A172 (cell line): ENCODE measurements at regions not wholly inside any gene's neighbourhood (a gene's known extent, or its start where the extent isn't known, plus 50 kb on each side); places are given as distances from the start of the nearest gene placed in this dataset.
A peak's percentile ranks its signal among the peaks of the same experiment; 100 is the strongest.

Experiments used
- DNase-seq: peaks from one replicate; pipeline ENCODE4 v3.0.0-alpha.2; 2015; ENCODE audit warnings: low spot score

DNA sequence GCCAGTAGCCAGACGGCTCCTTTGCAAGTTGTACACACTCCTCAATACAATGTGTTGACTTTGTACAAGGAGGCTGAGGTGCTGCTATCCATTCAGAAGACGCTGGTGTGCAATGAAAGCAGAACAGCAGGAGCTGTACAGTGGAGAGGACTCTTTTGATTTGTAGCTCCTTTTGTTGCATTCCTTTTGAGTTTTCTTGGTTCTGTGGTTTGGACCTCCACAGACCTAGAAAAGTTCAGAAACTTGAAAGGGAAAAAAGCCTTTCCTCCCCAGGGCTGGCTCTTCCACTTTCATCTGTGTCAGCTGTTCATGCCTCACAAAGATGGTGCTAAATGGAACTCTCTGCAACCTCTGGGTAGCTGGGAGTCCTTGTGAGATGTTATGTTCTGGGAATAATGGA lies 117.4 kb downstream of the MAT2B start:
- DNase-seq, result no peak

- DNase-seq, result no peak
Observed at GRCh38 chr5:163623524-163623923, 118.1 kb downstream of the MAT2B start.

DNA sequence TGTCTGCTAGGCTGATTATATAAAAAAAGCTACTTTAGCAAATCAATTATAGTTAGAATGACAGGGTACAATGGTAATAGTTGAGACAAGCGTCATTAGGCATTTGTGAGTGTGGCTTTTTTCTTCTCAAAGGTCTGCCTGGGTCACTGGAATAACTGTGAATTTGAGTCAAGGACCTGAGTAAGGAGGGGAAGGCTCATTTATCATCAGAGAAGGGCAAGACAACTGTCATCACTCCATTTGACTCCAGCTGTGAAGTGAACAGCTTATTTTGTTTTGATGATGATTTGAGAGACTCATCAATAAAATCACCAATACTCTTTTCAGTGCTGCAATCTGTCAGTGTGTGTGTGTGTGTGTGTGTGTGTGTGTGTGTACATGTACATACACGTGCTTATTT lies 118.6 kb downstream of the MAT2B start:
- DNase-seq, result no peak

GRCh38 chr5:163624431-163624830 lies 119.0 kb downstream of the MAT2B start:
- DNase-seq, result no peak

GRCh38 chr5:163626904-163627434 lies 121.5 kb downstream of the MAT2B start:
- no peak for DNase-seq

DNA sequence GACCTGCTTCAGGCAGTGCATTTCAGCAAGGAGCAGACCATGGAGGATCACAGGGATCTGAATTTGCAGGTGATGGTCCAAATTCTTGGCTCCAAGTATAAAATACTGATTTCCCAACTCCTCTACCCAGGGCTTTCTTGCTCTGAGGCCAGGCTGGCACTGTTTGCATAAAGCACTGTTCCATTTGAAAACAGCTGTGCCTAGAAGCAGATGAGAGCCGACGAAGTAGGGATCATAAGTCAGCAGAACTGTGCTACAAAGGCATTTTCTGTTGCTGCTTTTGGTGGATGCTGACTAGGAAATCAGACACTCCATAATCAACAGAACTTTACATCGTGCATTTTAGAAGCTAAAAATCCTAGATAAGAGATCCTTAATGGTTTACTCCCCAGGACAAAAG lies 126.4 kb downstream of the MAT2B start:
- no peak for DNase-seq

DNA sequence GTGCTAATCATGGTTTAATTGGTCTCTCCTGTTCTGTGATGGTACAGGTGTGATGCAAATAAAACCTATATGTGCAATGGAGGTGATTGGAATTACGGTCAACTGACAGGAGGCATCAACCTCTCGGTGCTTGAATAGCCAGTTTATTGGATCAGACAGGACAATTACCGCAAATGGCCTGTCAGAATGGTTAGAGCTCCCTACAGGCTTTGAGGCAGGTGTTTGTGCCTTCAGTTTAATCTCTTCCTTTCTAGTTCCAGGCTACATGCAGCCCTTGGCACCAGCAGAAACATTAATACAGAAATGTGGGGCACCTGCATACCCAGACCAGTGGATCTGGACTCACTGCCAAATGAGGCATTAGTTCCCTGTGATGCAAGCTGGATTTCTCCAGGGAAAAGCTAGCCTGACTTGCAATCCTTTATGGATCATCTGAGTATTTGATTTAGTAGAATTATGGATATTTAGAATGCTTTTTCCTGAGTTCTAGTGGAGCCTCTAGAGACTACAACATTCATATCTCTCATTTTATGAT lies 128.6 kb downstream of the MAT2B start:
- no peak for DNase-seq

DNA sequence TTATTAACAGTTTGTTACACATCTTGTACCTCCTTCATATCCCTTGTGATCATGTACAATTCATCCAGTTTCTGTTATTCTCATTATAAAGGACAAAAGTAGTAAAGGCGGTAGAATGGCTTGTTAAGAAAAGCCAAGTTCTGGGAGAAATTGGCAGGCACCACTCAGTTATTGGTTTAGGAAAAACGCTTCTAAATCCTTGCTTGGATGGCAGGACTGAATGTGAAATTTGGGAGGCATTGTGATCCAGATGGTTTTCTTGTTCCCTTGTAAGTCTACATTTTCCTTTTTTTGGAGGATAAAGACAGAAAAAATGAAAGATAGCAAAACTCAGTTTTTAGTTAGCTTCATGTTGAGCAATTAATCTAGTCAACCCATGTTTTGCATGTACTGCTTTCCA lies 130.2 kb downstream of the MAT2B start:
- DNase-seq, result no peak

- DNase-seq, result no peak
Observed at GRCh38 chr5:163642904-163643303, 137.5 kb downstream of the MAT2B start.

- no peak for DNase-seq
Observed at GRCh38 chr5:163645421-163646416, 140.3 kb downstream of the MAT2B start.

DNA sequence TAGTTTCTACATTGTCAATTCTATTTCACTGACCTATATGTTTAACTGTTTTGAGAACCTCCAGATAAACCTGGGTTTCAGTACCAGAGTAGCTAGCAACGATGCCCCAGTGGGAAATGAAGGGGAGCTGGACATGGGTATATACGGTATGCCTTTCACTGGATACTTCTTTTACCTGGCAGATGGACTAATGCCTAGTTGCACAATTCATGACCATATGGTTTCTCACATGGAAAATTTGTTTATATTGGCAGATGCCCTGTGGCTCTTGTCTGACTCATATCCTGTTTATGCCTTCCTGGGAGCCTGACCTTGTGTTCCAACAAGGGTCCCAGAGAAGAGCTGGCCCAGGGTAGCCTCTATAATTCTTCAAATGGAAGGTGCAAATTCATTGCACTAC lies 144.1 kb downstream of the MAT2B start:
- peak; percentile 68 for DNase-seq

DNA sequence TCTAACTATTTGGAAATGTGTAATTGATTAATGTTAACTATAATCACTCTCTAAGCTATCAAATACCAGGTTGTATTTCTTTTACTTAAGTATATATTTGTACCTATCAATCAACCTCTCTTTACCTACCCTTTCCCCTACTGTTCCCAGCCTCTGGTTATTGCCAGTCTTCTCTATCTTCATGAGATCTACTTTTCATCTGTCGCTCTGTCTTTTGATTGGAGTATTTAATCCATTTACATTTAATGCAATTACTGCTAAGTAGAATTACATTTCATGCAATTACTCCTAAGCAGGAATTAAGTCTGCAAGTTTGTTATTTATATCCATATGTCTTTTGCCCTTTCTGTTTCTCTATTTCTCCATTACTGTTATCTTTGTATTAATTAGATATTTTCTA lies 148.1 kb downstream of the MAT2B start:
- no peak for DNase-seq

GRCh38 chr5:163658702-163659567 lies 153.5 kb downstream of the MAT2B start:
- DNase-seq, result no peak

- no peak for DNase-seq
Observed at GRCh38 chr5:163659568-163659902, 154.1 kb downstream of the MAT2B start.

DNA sequence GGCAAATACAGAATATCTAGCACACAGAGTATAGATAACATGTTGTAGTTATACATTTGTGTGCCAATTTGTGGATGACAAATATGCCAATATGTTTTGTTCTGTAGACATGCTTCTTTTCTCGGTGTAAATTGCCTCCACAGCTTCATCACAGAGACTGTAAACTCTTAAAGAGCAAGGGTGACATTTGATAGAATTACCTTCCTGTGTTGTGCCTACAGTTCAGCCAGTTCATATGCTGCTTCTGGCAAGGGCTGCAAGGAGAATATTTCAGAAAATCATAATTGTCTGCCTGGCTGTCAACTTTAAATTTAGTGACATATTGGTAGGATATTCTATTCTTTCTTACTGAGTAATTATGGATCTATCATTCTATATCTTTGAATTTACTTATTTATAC lies 155.1 kb downstream of the MAT2B start:
- DNase-seq, result no peak

- DNase-seq, result no peak
Observed at GRCh38 chr5:163661360-163661759, 155.9 kb downstream of the MAT2B start.

DNA sequence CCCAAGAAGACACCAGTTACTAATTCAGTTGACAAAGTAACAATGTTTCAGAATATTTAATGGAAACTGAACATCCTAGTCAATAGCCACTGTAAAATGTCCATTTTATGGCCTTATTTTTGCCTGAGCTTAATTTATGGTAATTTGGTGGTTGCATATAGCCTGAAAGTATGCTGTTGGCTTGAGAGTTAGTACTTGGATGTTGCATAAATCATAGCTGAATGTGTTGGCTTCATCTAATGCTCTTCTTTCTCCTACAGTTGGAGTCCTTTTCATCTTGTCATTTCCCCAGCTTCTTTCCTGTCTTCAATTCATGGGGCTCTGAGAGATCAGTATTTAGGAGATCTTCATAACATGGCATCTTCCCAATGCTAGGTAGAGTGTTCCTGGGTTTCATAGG lies 164.6 kb downstream of the MAT2B start:
- DNase-seq, result no peak

DNA sequence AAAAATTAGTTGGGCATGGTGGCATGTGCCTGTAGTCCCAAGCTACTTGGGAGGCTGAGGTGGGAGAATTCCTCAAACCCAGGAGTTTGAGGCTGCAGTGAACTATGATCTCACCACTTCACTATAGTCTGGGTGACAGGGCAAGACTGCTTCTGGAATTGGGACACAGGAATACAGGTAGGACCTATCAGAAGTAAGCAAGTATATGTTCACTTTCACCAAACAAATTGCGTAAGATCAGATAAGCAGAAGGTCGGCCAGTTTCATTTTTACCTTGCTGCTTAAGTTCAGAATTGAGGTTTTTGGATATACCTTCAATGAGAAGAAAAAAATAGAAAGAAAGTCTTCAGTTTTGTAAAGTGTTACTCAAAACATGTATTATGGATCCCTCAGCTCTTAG lies 171.7 kb downstream of the MAT2B start:
- DNase-seq, result no peak

GRCh38 chr5:163682234-163682633 lies 176.8 kb downstream of the MAT2B start:
- peak; percentile 6 for DNase-seq

GRCh38 chr5:163687414-163687813 lies 182.0 kb downstream of the MAT2B start:
- DNase-seq, result no peak

GRCh38 chr5:163692091-163692490 lies 186.7 kb downstream of the MAT2B start:
- no peak for DNase-seq

DNA sequence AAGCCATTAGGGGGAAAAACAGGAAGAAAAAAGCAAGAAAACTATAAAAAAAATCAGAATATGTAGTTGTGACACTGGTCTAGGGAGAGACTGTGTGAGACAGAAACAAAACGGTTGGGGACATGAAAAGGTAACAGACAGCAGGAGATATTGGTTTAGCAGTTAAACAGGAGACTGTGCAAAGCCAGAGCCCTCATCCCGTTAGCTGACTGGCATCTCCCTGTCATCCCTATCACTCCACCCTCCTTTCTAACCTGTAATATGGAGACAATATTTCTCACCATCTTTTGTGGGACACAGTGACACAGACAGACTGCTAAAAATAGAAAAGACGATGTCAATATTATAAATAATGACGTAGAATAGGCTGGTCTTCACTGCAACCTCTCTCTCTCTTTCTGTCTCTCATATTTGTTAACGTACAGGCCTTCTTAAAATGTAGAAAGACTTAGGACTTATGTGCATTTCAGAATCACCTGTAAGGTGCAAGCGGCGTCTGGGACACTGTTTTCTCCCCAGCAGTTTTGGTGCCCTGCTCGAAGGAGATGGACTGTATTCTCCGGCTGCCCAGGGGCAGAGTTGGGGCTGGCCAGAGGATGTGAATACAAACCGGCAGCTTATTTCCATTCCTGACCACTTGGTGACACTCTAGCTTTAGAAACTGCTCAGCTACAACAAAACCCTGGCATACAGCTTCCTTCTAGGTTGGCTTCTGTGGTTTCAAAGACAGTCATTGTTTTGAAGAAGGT lies 190.6 kb downstream of the MAT2B start:
- peak; percentile 85 for DNase-seq
